H54 (cell line): ENCODE measurements at regions not wholly inside any gene's neighbourhood (a gene's known extent, or its start where the extent isn't known, plus 50 kb on each side); places are given as distances from the start of the nearest gene placed in this dataset.
"Not testable (repeated sequence)": the region's sequence is repeated elsewhere in the genome, so short reads cannot be mapped to it uniquely, and the experiment has no call there.

Experiments used
- DNase-seq: peaks from one replicate; pipeline ENCODE4 v3.0.0; 2011; ENCODE audit warnings: low spot score, mixed read lengths; ENCODE audit not compliant: insufficient read length
- FAIRE-seq: peaks from 3 replicates; lab custom pipeline; 2011; peaks lifted over from hg19 to GRCh38; lab: Jason Lieb, UNC
- POLR2A ChIP-seq: IDR thresholded peaks from 2 replicates; pipeline ENCODE4 v1.6.1; 2011; ENCODE audit warnings: low read depth, mild to moderate bottlenecking, low read length

GRCh38 chr10:53412651-53413050, 640.1 kb upstream of the MBL2 start:
- DNase-seq (no peak), FAIRE-seq (no peak)
- TF ChIP-seq POLR2A: no peak

GRCh38 chr10:53406532-53406931, 633.9 kb upstream of the MBL2 start:
- TF ChIP-seq POLR2A: no peak
- DNase-seq (no peak), FAIRE-seq (no peak)

- no peak for TF ChIP-seq POLR2A
- FAIRE-seq: no peak
Observed at GRCh38 chr10:53403688-53404087, 631.1 kb upstream of the MBL2 start.

GRCh38 chr10:53402594-53402993, 630.0 kb upstream of the MBL2 start:
- no peak for FAIRE-seq
- no peak for DNase-seq
- TF ChIP-seq POLR2A: no peak

More at GRCh38 chr10:53403688-53404087, 631.1 kb upstream of the MBL2 start:
- DNase-seq: no peak

GRCh38 chr10:53401536-53401935, 629.0 kb upstream of the MBL2 start:
- no peak for DNase-seq
- no peak for FAIRE-seq
- TF ChIP-seq POLR2A: no peak

- FAIRE-seq: no peak
- no peak for TF ChIP-seq POLR2A
- DNase-seq: no peak
Observed at GRCh38 chr10:53396876-53397275, 624.3 kb upstream of the MBL2 start.

- no peak for TF ChIP-seq POLR2A
- FAIRE-seq (no peak), DNase-seq (no peak)
Observed at GRCh38 chr10:53395449-53395848, 622.9 kb upstream of the MBL2 start.

GRCh38 chr10:53387562-53387961, 615.0 kb upstream of the MBL2 start:
- TF ChIP-seq POLR2A: no peak
- no peak for FAIRE-seq
- no peak for DNase-seq

- no peak for DNase-seq
- TF ChIP-seq POLR2A: no peak
- no peak for FAIRE-seq
Observed at GRCh38 chr10:53382543-53382942, 610.0 kb upstream of the MBL2 start.

GRCh38 chr10:53379956-53380355, 607.4 kb upstream of the MBL2 start:
- DNase-seq (no peak), FAIRE-seq (no peak)
- no peak for TF ChIP-seq POLR2A

- no peak for FAIRE-seq
- no peak for DNase-seq
- no peak for TF ChIP-seq POLR2A
Observed at GRCh38 chr10:53370347-53370746, 597.8 kb upstream of the MBL2 start.

- FAIRE-seq (no peak), DNase-seq (no peak)
- TF ChIP-seq POLR2A: no peak
Observed at GRCh38 chr10:53361936-53362335, 589.4 kb upstream of the MBL2 start.

- FAIRE-seq: no peak
Observed at GRCh38 chr10:53361281-53361680, 588.7 kb upstream of the MBL2 start.

GRCh38 chr10:53358978-53359377, 586.4 kb upstream of the MBL2 start:
- DNase-seq, FAIRE-seq: not testable (repeated sequence)

More at GRCh38 chr10:53361281-53361680, 588.7 kb upstream of the MBL2 start:
- no peak for TF ChIP-seq POLR2A
- DNase-seq: no peak

GRCh38 chr10:53358536-53358935, 586.0 kb upstream of the MBL2 start:
- no peak for TF ChIP-seq POLR2A
- FAIRE-seq (no peak), DNase-seq (no peak)

- FAIRE-seq (no peak), DNase-seq (no peak)
- no peak for TF ChIP-seq POLR2A
Observed at GRCh38 chr10:53357587-53357986, 585.0 kb upstream of the MBL2 start.
